CD14-positive monocyte (primary cell): ENCODE measurements at regions not wholly inside any gene's neighbourhood (a gene's known extent, or its start where the extent isn't known, plus 50 kb on each side); places are given as distances from the start of the nearest gene placed in this dataset.

Experiments used
- DNase-seq, 3 donors: peaks; one replicate each; pipeline ENCODE4 v3.0.0-alpha.2; 2011 to 2022
- H2AFZ ChIP-seq: 2 replicates; pipeline ENCODE4 v1.6.0; 2012; ENCODE audit warnings: mild to moderate bottlenecking, low read depth, low read length, inconsistent platforms; ENCODE audit not compliant: insufficient read depth, poor library complexity, severe bottlenecking
- H3K27ac ChIP-seq, 2 donors: 1 replicate in 1 of 2; 2 replicates in 1 of 2; pipeline ENCODE4 v1.5.1; 2012 to 2013; ENCODE audit warnings: low read length in 2 of 2, control low read depth in 1 of 2, inconsistent platforms in 1 of 2, low read depth in 1 of 2, mild to moderate bottlenecking in 1 of 2
- H3K27me3 ChIP-seq, 2 donors: one replicate each; pipeline versions ENCODE4 v1.6.0 to v1.6.1; 2011 to 2013; ENCODE audit warnings: low read length in 2 of 2; ENCODE audit not compliant: control insufficient read depth in 2 of 2, insufficient read depth in 2 of 2
- H3K36me3 ChIP-seq, 2 donors: replicated peaks in 1 of 2; 1 replicate in 1 of 2; 2 replicates in 1 of 2; pipeline versions ENCODE4 v1.5.1 to v1.6.1; 2012 to 2013; ENCODE audit warnings: low read length in 2 of 2, control low read depth in 1 of 2, inconsistent platforms in 1 of 2, mild to moderate bottlenecking in 1 of 2; ENCODE audit not compliant: insufficient read depth in 2 of 2, control insufficient read depth in 1 of 2
- H3K4me1 ChIP-seq, 2 donors: 1 replicate in 1 of 2; 2 replicates in 1 of 2; pipeline versions ENCODE4 v1.5.1 to v1.6.1; 2012 to 2013; ENCODE audit warnings: low read length in 2 of 2, control low read depth in 1 of 2, inconsistent platforms in 1 of 2, mild to moderate bottlenecking in 1 of 2, moderate library complexity in 1 of 2; ENCODE audit not compliant: insufficient read depth in 2 of 2, control insufficient read depth in 1 of 2
- H3K4me2 ChIP-seq: replicated peaks from 2 replicates; pipeline ENCODE3; 2012; ENCODE audit warnings: low read length, moderate library complexity, mild to moderate bottlenecking; ENCODE audit not compliant: poor library complexity, severe bottlenecking; ENCODE audit errors: extremely low read depth
- H3K4me3 ChIP-seq, 3 experiments: fragments of 200-600 bp in 1 of 3; sonication (generic) in 1 of 3; replicated peaks in 1 of 3; 1 replicate in 2 of 3; 2 replicates in 1 of 3; pipeline ENCODE4 v1.5.1; 2011 to 2013; ENCODE audit warnings: low read length in 3 of 3, mild to moderate bottlenecking in 3 of 3, control low read depth in 2 of 3, low read depth in 2 of 3, inconsistent platforms in 1 of 3, moderate library complexity in 1 of 3
- H3K79me2 ChIP-seq: 2 replicates; pipeline ENCODE4 v1.6.0; 2012; ENCODE audit warnings: mild to moderate bottlenecking, control low read depth, inconsistent platforms, low read length, moderate library complexity; ENCODE audit not compliant: insufficient read depth
- H3K9ac ChIP-seq: 2 replicates; pipeline ENCODE4 v1.6.0; 2017; ENCODE audit warnings: low read length, mild to moderate bottlenecking; ENCODE audit not compliant: insufficient read depth, poor library complexity, severe bottlenecking
- H3K9me3 ChIP-seq, 2 donors: replicated peaks in 1 of 2; 1 replicate in 1 of 2; 2 replicates in 1 of 2; pipeline versions ENCODE4 v1.5.1 to v1.6.1; 2012 to 2013; ENCODE audit warnings: low read length in 2 of 2, control low read depth in 1 of 2; ENCODE audit not compliant: control insufficient read depth in 1 of 2, insufficient read depth in 1 of 2
- H4K20me1 ChIP-seq: 2 replicates; pipeline ENCODE4 v1.6.0; 2012; ENCODE audit warnings: mild to moderate bottlenecking, low read length, control low read depth, moderate library complexity; ENCODE audit not compliant: insufficient read depth
- H3K27ac Mint-ChIP-seq, 7 donors: one replicate each; pipeline ENCODE4 v1.8.0; 2020; ENCODE audit warnings: mild to moderate bottlenecking in 7 of 7, mixed read lengths in 7 of 7, moderate library complexity in 6 of 7, inconsistent platforms in 2 of 7
- H3K27me3 Mint-ChIP-seq, 3 donors: one replicate each; pipeline ENCODE4 v1.8.0; 2021 to 2022; ENCODE audit warnings: low read depth in 3 of 3, mild to moderate bottlenecking in 3 of 3, mixed read lengths in 3 of 3, moderate library complexity in 3 of 3, inconsistent platforms in 1 of 3
- H3K36me3 Mint-ChIP-seq, 2 donors: one replicate each; pipeline ENCODE4 v1.8.0; 2020; ENCODE audit warnings: mixed read lengths in 2 of 2, inconsistent platforms in 1 of 2, mild to moderate bottlenecking in 1 of 2
- H3K4me1 Mint-ChIP-seq: one replicate; pipeline ENCODE4 v1.8.0; 2020; ENCODE audit warnings: mild to moderate bottlenecking, mixed read lengths
- H3K4me3 Mint-ChIP-seq, 2 donors: one replicate each; pipeline ENCODE4 v1.8.0; 2020; ENCODE audit warnings: mild to moderate bottlenecking in 2 of 2, mixed read lengths in 2 of 2, moderate library complexity in 1 of 2
- H3K9me3 Mint-ChIP-seq, 7 donors: one replicate each; pipeline ENCODE4 v1.8.0; 2020 to 2022; ENCODE audit warnings: mixed read lengths in 7 of 7, mild to moderate bottlenecking in 6 of 7, moderate library complexity in 6 of 7, inconsistent platforms in 2 of 7
- WGBS: methylation state at CpG from one replicate; pipeline ENCODE4 v1.1.5; 2013; ENCODE audit warnings: missing lambda C conversion rate; ENCODE audit not compliant: insufficient coverage; 5-methylcytosine and 5-hydroxymethylcytosine counted together
- intact Hi-C, 2 donors: fragments of 100-400 bp; cut with micrococcal nuclease; formaldehyde crosslinking; loops; one replicate each; pipeline versions ENCODE4 v1.15.0 to v1.15.1; 2023
- TF ChIP-seq, protein P1 (sequence below): fragments of 200-600 bp; IDR thresholded peaks from one replicate; pipeline ENCODE4 v1.8.0; 2022; ENCODE audit warnings: antibody characterized with exemption, mild to moderate bottlenecking

DNA sequence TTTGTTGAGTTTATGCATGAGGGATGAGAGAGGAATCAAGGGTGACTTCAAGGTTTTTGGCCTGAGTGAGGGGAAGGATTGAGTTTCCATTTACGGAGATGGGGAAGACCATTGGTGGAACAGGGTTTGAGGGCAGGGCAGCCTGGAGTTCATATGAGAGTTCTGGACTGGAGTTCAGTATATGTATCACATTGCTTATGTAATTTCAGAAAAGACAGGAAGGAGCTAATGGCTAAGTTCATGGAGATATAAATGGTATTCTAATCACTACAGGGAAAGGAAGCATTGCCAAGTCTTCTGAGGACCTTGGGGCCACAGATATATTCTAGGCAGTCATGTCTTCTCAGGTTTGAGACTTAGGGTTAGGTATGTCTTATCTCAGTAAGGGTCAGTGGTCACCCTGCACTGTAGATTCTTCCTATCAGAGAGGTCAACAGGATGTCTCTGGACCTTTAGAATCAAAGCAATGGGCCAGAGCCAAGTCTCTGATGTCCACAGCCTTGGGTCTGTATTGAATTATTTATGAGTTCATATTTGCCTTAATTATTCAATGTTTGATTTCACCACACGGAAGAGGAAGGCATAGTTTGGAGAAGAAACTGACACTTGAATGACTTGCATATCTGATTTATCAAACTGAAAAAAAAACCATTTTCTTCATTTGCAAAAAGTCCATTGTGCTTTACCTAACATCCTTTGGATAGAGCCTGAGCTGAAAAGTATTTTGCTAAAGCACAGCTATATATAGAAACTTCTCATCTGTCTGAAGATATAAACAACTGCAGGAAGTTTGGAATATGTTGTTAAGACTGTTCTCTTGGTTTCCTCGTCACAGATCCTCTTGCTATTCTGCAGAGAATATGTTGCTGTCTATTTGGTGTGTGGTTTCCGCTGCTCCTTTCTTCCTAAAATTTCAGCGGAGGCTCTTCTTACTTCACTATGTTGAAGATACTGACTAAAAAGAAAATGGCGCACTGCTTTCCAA lies 139.5 kb downstream of the PDGFRA start:
- 92% methylated on average over 1 of the region's 6 CpGs for WGBS
- Histone ChIP-seq H3K4me3 (peak overlapping the region in 2 of 3 experiments; percentile 23 to 44), H3K4me2 (peak overlapping the region; percentile 46), H3K27ac (peak overlapping the region; percentile 9 to 44), H3K9me3 (no peaks in the 10 kb centered on the region), H3K27me3 (no peaks in the 10 kb centered on the region), H4K20me1 (no peaks in the 10 kb centered on the region), H3K79me2 (no peaks in the 10 kb centered on the region), H3K9ac (peak overlapping the region; percentile 15), H3K4me1 (peaks cover 8 to 14% of the 10 kb centered on the region in 2 donors), H2AFZ (peak overlapping the region; percentile 67), H3K36me3 (no peaks in the 10 kb centered on the region)
- DNase-seq: peak in 1 of 3 donors; percentile 7
- TF ChIP-seq, protein P1, sequence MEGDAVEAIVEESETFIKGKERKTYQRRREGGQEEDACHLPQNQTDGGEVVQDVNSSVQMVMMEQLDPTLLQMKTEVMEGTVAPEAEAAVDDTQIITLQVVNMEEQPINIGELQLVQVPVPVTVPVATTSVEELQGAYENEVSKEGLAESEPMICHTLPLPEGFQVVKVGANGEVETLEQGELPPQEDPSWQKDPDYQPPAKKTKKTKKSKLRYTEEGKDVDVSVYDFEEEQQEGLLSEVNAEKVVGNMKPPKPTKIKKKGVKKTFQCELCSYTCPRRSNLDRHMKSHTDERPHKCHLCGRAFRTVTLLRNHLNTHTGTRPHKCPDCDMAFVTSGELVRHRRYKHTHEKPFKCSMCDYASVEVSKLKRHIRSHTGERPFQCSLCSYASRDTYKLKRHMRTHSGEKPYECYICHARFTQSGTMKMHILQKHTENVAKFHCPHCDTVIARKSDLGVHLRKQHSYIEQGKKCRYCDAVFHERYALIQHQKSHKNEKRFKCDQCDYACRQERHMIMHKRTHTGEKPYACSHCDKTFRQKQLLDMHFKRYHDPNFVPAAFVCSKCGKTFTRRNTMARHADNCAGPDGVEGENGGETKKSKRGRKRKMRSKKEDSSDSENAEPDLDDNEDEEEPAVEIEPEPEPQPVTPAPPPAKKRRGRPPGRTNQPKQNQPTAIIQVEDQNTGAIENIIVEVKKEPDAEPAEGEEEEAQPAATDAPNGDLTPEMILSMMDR: no peak
- peak overlapping the region; percentile 2 to 89 (median 36) for H3K27ac Mint-ChIP-seq
- H3K4me3 Mint-ChIP-seq: peak overlapping the region; percentile 47 to 80
- peaks cover 15% of the 10 kb centered on the region for H3K4me1 Mint-ChIP-seq
- H3K9me3 Mint-ChIP-seq: peaks cover 0 to 6% (median 2%) of the 10 kb centered on the region in 7 donors
- intact Hi-C loops: no loop called here
- no peaks in the 10 kb centered on the region for H3K36me3 Mint-ChIP-seq
- peaks cover 0 to 2% (median 2%) of the 10 kb centered on the region in 3 donors for H3K27me3 Mint-ChIP-seq

DNA sequence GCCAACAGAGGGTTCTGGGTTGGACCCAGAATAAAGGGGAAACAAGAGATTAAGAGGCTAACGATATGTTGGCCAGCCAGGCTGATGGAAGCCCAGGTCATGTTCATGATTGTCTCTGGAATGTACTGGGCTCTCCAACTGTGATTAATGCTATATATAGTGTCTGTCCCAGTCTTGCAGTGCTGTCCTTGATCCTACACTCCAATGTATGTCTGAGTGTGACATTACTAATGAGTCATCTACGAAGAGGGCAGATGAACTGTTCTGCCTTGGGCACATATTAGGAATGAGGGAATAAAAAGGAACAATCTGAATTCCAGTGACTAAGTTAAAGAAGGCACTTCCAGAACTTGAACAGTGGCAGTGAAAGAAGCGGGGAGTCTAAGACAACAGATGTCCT lies 142.1 kb downstream of the PDGFRA start:
- Histone ChIP-seq H3K9me3 (no peaks in the 10 kb centered on the region), H3K4me2 (no peak overlapping the region), H3K79me2 (no peaks in the 10 kb centered on the region), H3K27ac (no peak overlapping the region), H2AFZ (no peak overlapping the region), H3K36me3 (no peaks in the 10 kb centered on the region), H3K4me3 (no peak overlapping the region), H4K20me1 (no peaks in the 10 kb centered on the region), H3K27me3 (no peaks in the 10 kb centered on the region), H3K4me1 (peaks cover 8 to 14% of the 10 kb centered on the region in 2 donors), H3K9ac (no peak overlapping the region)
- TF ChIP-seq, protein P1: no peak
- Mint-ChIP-seq H3K36me3 (no peaks in the 10 kb centered on the region), H3K27ac (no peak overlapping the region), H3K4me1 (peaks cover 15% of the 10 kb centered on the region), H3K4me3 (no peak overlapping the region), H3K27me3 (peaks cover 0 to 2% (median 2%) of the 10 kb centered on the region in 3 donors), H3K9me3 (peaks cover 0 to 6% (median 2%) of the 10 kb centered on the region in 7 donors)
- 100% methylated on average over 3 of the region's 3 CpGs for WGBS
- intact Hi-C loops: no loop called here
- no peak for DNase-seq
